Endothelial cell of umbilical vein (primary cell): ENCODE measurements at regions not wholly inside any gene's neighbourhood (a gene's known extent, or its start where the extent isn't known, plus 50 kb on each side); places are given as distances from the start of the nearest gene placed in this dataset.

Source experiments
- BruUV-seq: library from RNA; stranded (reverse); fragments of 400-500 nt; replicated peaks from 2 replicates; lab custom pipeline; 2021; lab: Mats Ljungman, UMichigan
- CTCF ChIA-PET: fragments of 300-600, 350-600 bp; sonication (Branson Sonifier 250); formaldehyde crosslinking; loops from one replicate; lab custom pipeline; 2021; ENCODE audit warnings: antibody characterized with exemption, inconsistent platforms; lab: Charles Lee
- POLR2A ChIA-PET: fragments of 300-600, 350-600 bp; sonication (Branson Sonifier 250); formaldehyde crosslinking; loops from one replicate; lab custom pipeline; 2021; ENCODE audit warnings: antibody characterized with exemption, inconsistent platforms; lab: Charles Lee
- DNase-seq: peaks from one replicate; pipeline ENCODE4 v3.0.0-alpha.2; 2011; ENCODE audit warnings: low read depth, low spot score
- FAIRE-seq: peaks from 2 replicates; lab custom pipeline; 2011; peaks lifted over from hg19 to GRCh38; lab: Jason Lieb, UNC
- H2AFZ ChIP-seq: 2 replicates; pipeline ENCODE4 v1.6.0; 2012; ENCODE audit warnings: low read depth, low read length, control low read depth, inconsistent platforms
- H3K27ac ChIP-seq: 2 replicates; pipeline ENCODE4 v1.5.1; 2011; ENCODE audit warnings: low read depth, mild to moderate bottlenecking, control low read depth, low read length, moderate library complexity; ENCODE audit not compliant: insufficient read depth
- H3K27me3 ChIP-seq, 2 experiments: 2 replicates each; pipeline versions ENCODE4 v1.6.0 to v1.6.1; 2011; ENCODE audit warnings: low read length in 2 of 2, mixed read lengths in 1 of 2; ENCODE audit not compliant: control insufficient read depth in 2 of 2, insufficient read depth in 2 of 2
- H3K36me3 ChIP-seq, 2 experiments: 2 replicates in 1 of 2; 3 replicates in 1 of 2; pipeline ENCODE4 v1.5.1; 2011; ENCODE audit warnings: low read length in 2 of 2, mild to moderate bottlenecking in 1 of 2, moderate library complexity in 1 of 2; ENCODE audit not compliant: control insufficient read depth in 2 of 2, insufficient read depth in 2 of 2; ENCODE audit errors: extremely low read depth in 1 of 2
- H3K4me1 ChIP-seq: 3 replicates; pipeline ENCODE4 v1.5.1; 2011; ENCODE audit warnings: mild to moderate bottlenecking, low read length; ENCODE audit not compliant: control insufficient read depth, insufficient read depth; ENCODE audit errors: extremely low read depth
- H3K4me2 ChIP-seq: 2 replicates; pipeline ENCODE4 v1.6.1; 2011; ENCODE audit warnings: low read length, control low read depth, mixed read lengths; ENCODE audit not compliant: insufficient read depth
- H3K4me3 ChIP-seq, 3 experiments: fragments of 200-600 bp in 1 of 3; sonication (generic), shearing (Covaris generic) in 1 of 3; replicated peaks in 1 of 3; 2 replicates each; pipeline ENCODE4 v1.5.1; 2011 to 2016; ENCODE audit warnings: control low read depth in 3 of 3, low read length in 3 of 3, mild to moderate bottlenecking in 2 of 3, inconsistent platforms in 1 of 3, low read depth in 1 of 3, moderate library complexity in 1 of 3; ENCODE audit not compliant: insufficient read depth in 1 of 3
- H3K79me2 ChIP-seq: 2 replicates; pipeline ENCODE4 v1.6.0; 2012; ENCODE audit warnings: low read length, inconsistent platforms; ENCODE audit not compliant: control insufficient read depth, insufficient read depth
- H3K9ac ChIP-seq: replicated peaks from 2 replicates; pipeline ENCODE3; 2011; ENCODE audit warnings: low read length, control low read depth; ENCODE audit not compliant: insufficient read depth; ENCODE audit errors: extremely low read depth
- H3K9me1 ChIP-seq: replicated peaks from 3 replicates; pipeline ENCODE4 v1.6.0; 2011; ENCODE audit warnings: mild to moderate bottlenecking, low read length; ENCODE audit not compliant: control insufficient read depth, insufficient read depth; ENCODE audit errors: extremely low read depth
- H3K9me3 ChIP-seq: replicated peaks from 2 replicates; pipeline ENCODE4 v1.5.1; 2012; ENCODE audit warnings: low read length, inconsistent platforms; ENCODE audit not compliant: control insufficient read depth, insufficient read depth
- H4K20me1 ChIP-seq: replicated peaks from 2 replicates; pipeline ENCODE3; 2011; ENCODE audit warnings: mild to moderate bottlenecking, low read length; ENCODE audit not compliant: control insufficient read depth, insufficient read depth; ENCODE audit errors: extremely low read depth
- CTCF ChIP-seq, 2 donors: IDR thresholded peaks; 1 replicate in 1 of 2; 2 replicates in 1 of 2; pipeline ENCODE4 v1.5.1; 2011; ENCODE audit warnings: low read length in 2 of 2, mild to moderate bottlenecking in 2 of 2, moderate library complexity in 2 of 2, control low read depth in 1 of 2, inconsistent platforms in 1 of 2, low read depth in 1 of 2; ENCODE audit not compliant: insufficient read depth in 1 of 2; ENCODE audit errors: extremely low read depth in 1 of 2
- EZH2 ChIP-seq: IDR thresholded peaks from 2 replicates; pipeline ENCODE4 v1.6.1; 2012; ENCODE audit warnings: borderline replicate concordance, low read depth, mild to moderate bottlenecking, moderate library complexity, low read length, inconsistent platforms; ENCODE audit not compliant: severe bottlenecking
- FOS ChIP-seq: IDR thresholded peaks from 2 replicates; pipeline ENCODE4 v1.6.1; 2011; ENCODE audit warnings: mild to moderate bottlenecking, low read length, moderate library complexity, borderline replicate concordance; ENCODE audit not compliant: insufficient read depth
- GATA2 ChIP-seq: IDR thresholded peaks from 2 replicates; pipeline ENCODE4 v1.7.0; 2011; ENCODE audit warnings: low read depth, mild to moderate bottlenecking, moderate library complexity, mixed read lengths, low read length; ENCODE audit not compliant: insufficient read length, insufficient read depth
- JUN ChIP-seq: IDR thresholded peaks from 2 replicates; pipeline ENCODE4 v1.6.1; 2011; ENCODE audit warnings: borderline replicate concordance, low read depth; ENCODE audit not compliant: insufficient read length, insufficient read depth
- MAX ChIP-seq: IDR thresholded peaks from 2 replicates; pipeline ENCODE4 v1.6.1; 2011; ENCODE audit not compliant: insufficient read depth, insufficient read length
- MYC ChIP-seq: IDR thresholded peaks from one replicate; pipeline ENCODE4 v1.6.1; 2011; ENCODE audit warnings: mild to moderate bottlenecking, low read depth, low read length
- POLR2A ChIP-seq: IDR thresholded peaks from 2 replicates; pipeline ENCODE4 v1.6.1; 2012; ENCODE audit warnings: low read depth, mild to moderate bottlenecking, control low read depth, low read length
- POLR2AphosphoS5 ChIP-seq: IDR thresholded peaks from 2 replicates; pipeline ENCODE4 v1.6.1; 2012; ENCODE audit warnings: low read depth, mild to moderate bottlenecking, control low read depth, low read length, moderate library complexity; ENCODE audit not compliant: insufficient read depth
- dilution Hi-C: fragments of 300-500 bp; cut with MboI; formaldehyde crosslinking; loops from one replicate; pipeline ENCODE4 v1.15.0; 2019; ENCODE audit warnings: low sequenced_read_pairs; ENCODE audit not compliant: extremely low pct_ligation_motif_present
- intact Hi-C: fragments of 100-400 bp; cut with micrococcal nuclease; formaldehyde crosslinking; loops from one replicate; pipeline ENCODE4 v1.10.0; 2022

- POLR2A ChIA-PET = no interaction called here
- Histone ChIP-seq H3K4me1 (no peaks in the 10 kb centered on the region), H3K27me3 (no peaks in the 10 kb centered on the region), H3K9me3 (no peaks in the 10 kb centered on the region), H4K20me1 (no peaks in the 10 kb centered on the region), H3K9ac (no peak overlapping the region), H3K27ac (no peak overlapping the region), H3K79me2 (no peaks in the 10 kb centered on the region), H3K9me1 (no peaks in the 10 kb centered on the region), H2AFZ (no peak overlapping the region), H3K36me3 (no peaks in the 10 kb centered on the region), H3K4me3 (no peak overlapping the region), H3K4me2 (no peak overlapping the region)
- CTCF ChIA-PET = no interaction called here
- no peak for DNase-seq
- TF ChIP-seq MAX = no peak
- TF ChIP-seq FOS = no peak
- TF ChIP-seq POLR2AphosphoS5 = no peak
- no peak for TF ChIP-seq EZH2
- TF ChIP-seq GATA2 = no peak
- TF ChIP-seq POLR2A = no peak
- no peak for TF ChIP-seq CTCF (IDR thresholded peaks at IDR 0.05; ENCODE audit: extremely low read depth in 1 of 2, insufficient read depth in 1 of 2, low read depth in 1 of 2, low read length in 2 of 2)
- TF ChIP-seq JUN = no peak
- no peak for TF ChIP-seq MYC
- dilution Hi-C loops = no loop called here
- BruUV-seq = no TSS peak
- no peak for FAIRE-seq
- intact Hi-C loops = no loop called here
Measured at GRCh38 chr2:219812672-219813071, 185.2 kb downstream of the SLC4A3 start.
